ENCODE measurements at regions not wholly inside any gene's neighbourhood (a gene's known extent, or its start where the extent isn't known, plus 50 kb on each side); places are given as distances from the start of the nearest gene placed in this dataset.

- Histone ChIP-seq H3K4me3 (ENCODE audit: low read depth, low read length) (no peak overlapping the region), H3K4me1 (ENCODE audit: control insufficient read depth, insufficient read depth, low read length) (no peaks in the 10 kb centered on the region), H3K36me3 (ENCODE audit: control insufficient read depth in 2 of 2, insufficient read depth in 1 of 2, low read length in 2 of 2) (no peaks in the 10 kb centered on the region), H3K27ac (ENCODE audit: extremely low read depth, low read depth, low read length) (no peak overlapping the region), H3K9me3 (ENCODE audit: control insufficient read depth, insufficient read depth, low read depth, low read length) (no peaks in the 10 kb centered on the region)
- TF ChIP-seq KLF8 (tag by site-specific recombination; IDR thresholded peaks at IDR 0.05): no peak
- no peak for TF ChIP-seq ZNF830 (tag by site-specific recombination; IDR thresholded peaks at IDR 0.05; ENCODE audit: low read depth)
- TF ChIP-seq GFI1B (tag by site-specific recombination; IDR thresholded peaks at IDR 0.05): no peak
- ChIA-PET POLR2A (interaction anchor here (0.6 kb wide), 1 partner anchor 69 kb away, joined by 3 read pairs; no protein-coding TSS in a partner anchor), CTCF (interaction anchor here (0.7 kb wide), 1 partner anchor 13 kb away, joined by 4 read pairs; no protein-coding TSS in a partner anchor)
Observed at GRCh38 chr16:54588026-54588425, 301.4 kb upstream of the IRX3 start.

GRCh38 chr16:54587176-54587515, 300.6 kb upstream of the IRX3 start:
- POLR2A ChIA-PET: no interaction called here
- no peak for TF ChIP-seq ZNF311 (tag by site-specific recombination; IDR thresholded peaks at IDR 0.05; ENCODE audit: borderline replicate concordance)
- no peak for TF ChIP-seq KLF8 (tag by site-specific recombination; IDR thresholded peaks at IDR 0.05)
- no peak for TF ChIP-seq ZNF600 (tag by site-specific recombination; IDR thresholded peaks at IDR 0.05)
- TF ChIP-seq ZNF621 (tag by site-specific recombination; IDR thresholded peaks at IDR 0.05): no peak
- no peak for TF ChIP-seq ZSCAN23 (tag by site-specific recombination; IDR thresholded peaks at IDR 0.05)
- TF ChIP-seq ZNF114 (tag by site-specific recombination; IDR thresholded peaks at IDR 0.05): no peak
- no peak for TF ChIP-seq CTCF (tag by site-specific recombination; IDR thresholded peaks at IDR 0.05)
- no peak for TF ChIP-seq TSHZ1 (tag by site-specific recombination; IDR thresholded peaks at IDR 0.05; ENCODE audit: borderline replicate concordance)
- TF ChIP-seq ZNF692 (tag by site-specific recombination; IDR thresholded peaks at IDR 0.05): no peak
- no peak for TF ChIP-seq ZNF530 (tag by site-specific recombination; IDR thresholded peaks at IDR 0.05; ENCODE audit: low read depth)
- TF ChIP-seq ZSCAN4 (tag by site-specific recombination; IDR thresholded peaks at IDR 0.05): no peak
- H3K9me3 ChIP-seq (ENCODE audit: control insufficient read depth, insufficient read depth, low read depth, low read length): no peaks in the 10 kb centered on the region
- CTCF ChIA-PET: no interaction called here
- H3K4me1 ChIP-seq (ENCODE audit: control insufficient read depth, insufficient read depth, low read length): no peaks in the 10 kb centered on the region
- no peaks in the 10 kb centered on the region for H3K36me3 ChIP-seq (ENCODE audit: control insufficient read depth in 2 of 2, insufficient read depth in 1 of 2, low read length in 2 of 2)
- H3K27ac ChIP-seq (ENCODE audit: extremely low read depth, low read depth, low read length): no peak overlapping the region
- no peak overlapping the region for H3K4me3 ChIP-seq (ENCODE audit: low read depth, low read length)

- POLR2A ChIA-PET: no interaction called here
- Histone ChIP-seq H3K4me3 (ENCODE audit: low read depth, low read length) (no peak overlapping the region), H3K9me3 (ENCODE audit: control insufficient read depth, insufficient read depth, low read depth, low read length) (no peaks in the 10 kb centered on the region), H3K36me3 (ENCODE audit: control insufficient read depth in 2 of 2, insufficient read depth in 1 of 2, low read length in 2 of 2) (no peaks in the 10 kb centered on the region), H3K4me1 (ENCODE audit: control insufficient read depth, insufficient read depth, low read length) (no peaks in the 10 kb centered on the region), H3K27ac (ENCODE audit: extremely low read depth, low read depth, low read length) (no peak overlapping the region)
- CTCF ChIA-PET: no interaction called here
- TF ChIP-seq ZBTB48 (tag by site-specific recombination; IDR thresholded peaks at IDR 0.05) (no peak), ZNF629 (tag by site-specific recombination; IDR thresholded peaks at IDR 0.05) (no peak), ZSCAN30 (tag by site-specific recombination; IDR thresholded peaks at IDR 0.05) (no peak), ZNF280D (tag by site-specific recombination; IDR thresholded peaks at IDR 0.05) (no peak), BCL6B (tag by site-specific recombination; IDR thresholded peaks at IDR 0.05) (no peak)
Observed at GRCh38 chr16:54586474-54587175, 300.0 kb upstream of the IRX3 start.
